Endothelial cell of umbilical vein (primary cell): ENCODE measurements at regions not wholly inside any gene's neighbourhood (a gene's known extent, or its start where the extent isn't known, plus 50 kb on each side); places are given as distances from the start of the nearest gene placed in this dataset.
"Not testable (repeated sequence)": the region's sequence is repeated elsewhere in the genome, so short reads cannot be mapped to it uniquely, and the experiment has no call there.

ENCODE experiments used
- BruUV-seq: library from RNA; stranded (reverse); fragments of 400-500 nt; replicated peaks from 2 replicates; lab custom pipeline; 2021; lab: Mats Ljungman, UMichigan
- CTCF ChIA-PET: fragments of 300-600, 350-600 bp; sonication (Branson Sonifier 250); formaldehyde crosslinking; loops from one replicate; lab custom pipeline; 2021; ENCODE audit warnings: antibody characterized with exemption, inconsistent platforms; lab: Charles Lee
- POLR2A ChIA-PET: fragments of 300-600, 350-600 bp; sonication (Branson Sonifier 250); formaldehyde crosslinking; loops from one replicate; lab custom pipeline; 2021; ENCODE audit warnings: antibody characterized with exemption, inconsistent platforms; lab: Charles Lee
- DNase-seq: peaks from one replicate; pipeline ENCODE4 v3.0.0-alpha.2; 2011; ENCODE audit warnings: low read depth, low spot score
- FAIRE-seq: peaks from 2 replicates; lab custom pipeline; 2011; peaks lifted over from hg19 to GRCh38; lab: Jason Lieb, UNC
- H2AFZ ChIP-seq: 2 replicates; pipeline ENCODE4 v1.6.0; 2012; ENCODE audit warnings: low read depth, low read length, control low read depth, inconsistent platforms
- H3K27ac ChIP-seq: 2 replicates; pipeline ENCODE4 v1.5.1; 2011; ENCODE audit warnings: low read depth, mild to moderate bottlenecking, control low read depth, low read length, moderate library complexity; ENCODE audit not compliant: insufficient read depth
- H3K27me3 ChIP-seq, 2 experiments: 2 replicates each; pipeline versions ENCODE4 v1.6.0 to v1.6.1; 2011; ENCODE audit warnings: low read length in 2 of 2, mixed read lengths in 1 of 2; ENCODE audit not compliant: control insufficient read depth in 2 of 2, insufficient read depth in 2 of 2
- H3K36me3 ChIP-seq, 2 experiments: 2 replicates in 1 of 2; 3 replicates in 1 of 2; pipeline ENCODE4 v1.5.1; 2011; ENCODE audit warnings: low read length in 2 of 2, mild to moderate bottlenecking in 1 of 2, moderate library complexity in 1 of 2; ENCODE audit not compliant: control insufficient read depth in 2 of 2, insufficient read depth in 2 of 2; ENCODE audit errors: extremely low read depth in 1 of 2
- H3K4me1 ChIP-seq: 3 replicates; pipeline ENCODE4 v1.5.1; 2011; ENCODE audit warnings: mild to moderate bottlenecking, low read length; ENCODE audit not compliant: control insufficient read depth, insufficient read depth; ENCODE audit errors: extremely low read depth
- H3K4me2 ChIP-seq: 2 replicates; pipeline ENCODE4 v1.6.1; 2011; ENCODE audit warnings: low read length, control low read depth, mixed read lengths; ENCODE audit not compliant: insufficient read depth
- H3K4me3 ChIP-seq, 3 experiments: fragments of 200-600 bp in 1 of 3; sonication (generic), shearing (Covaris generic) in 1 of 3; replicated peaks in 1 of 3; 2 replicates each; pipeline ENCODE4 v1.5.1; 2011 to 2016; ENCODE audit warnings: control low read depth in 3 of 3, low read length in 3 of 3, mild to moderate bottlenecking in 2 of 3, inconsistent platforms in 1 of 3, low read depth in 1 of 3, moderate library complexity in 1 of 3; ENCODE audit not compliant: insufficient read depth in 1 of 3
- H3K79me2 ChIP-seq: 2 replicates; pipeline ENCODE4 v1.6.0; 2012; ENCODE audit warnings: low read length, inconsistent platforms; ENCODE audit not compliant: control insufficient read depth, insufficient read depth
- H3K9ac ChIP-seq: replicated peaks from 2 replicates; pipeline ENCODE3; 2011; ENCODE audit warnings: low read length, control low read depth; ENCODE audit not compliant: insufficient read depth; ENCODE audit errors: extremely low read depth
- H3K9me1 ChIP-seq: replicated peaks from 3 replicates; pipeline ENCODE4 v1.6.0; 2011; ENCODE audit warnings: mild to moderate bottlenecking, low read length; ENCODE audit not compliant: control insufficient read depth, insufficient read depth; ENCODE audit errors: extremely low read depth
- H3K9me3 ChIP-seq: replicated peaks from 2 replicates; pipeline ENCODE4 v1.5.1; 2012; ENCODE audit warnings: low read length, inconsistent platforms; ENCODE audit not compliant: control insufficient read depth, insufficient read depth
- H4K20me1 ChIP-seq: replicated peaks from 2 replicates; pipeline ENCODE3; 2011; ENCODE audit warnings: mild to moderate bottlenecking, low read length; ENCODE audit not compliant: control insufficient read depth, insufficient read depth; ENCODE audit errors: extremely low read depth
- EZH2 ChIP-seq: IDR thresholded peaks from 2 replicates; pipeline ENCODE4 v1.6.1; 2012; ENCODE audit warnings: borderline replicate concordance, low read depth, mild to moderate bottlenecking, moderate library complexity, low read length, inconsistent platforms; ENCODE audit not compliant: severe bottlenecking
- FOS ChIP-seq: IDR thresholded peaks from 2 replicates; pipeline ENCODE4 v1.6.1; 2011; ENCODE audit warnings: mild to moderate bottlenecking, low read length, moderate library complexity, borderline replicate concordance; ENCODE audit not compliant: insufficient read depth
- GATA2 ChIP-seq: IDR thresholded peaks from 2 replicates; pipeline ENCODE4 v1.7.0; 2011; ENCODE audit warnings: low read depth, mild to moderate bottlenecking, moderate library complexity, mixed read lengths, low read length; ENCODE audit not compliant: insufficient read length, insufficient read depth
- JUN ChIP-seq: IDR thresholded peaks from 2 replicates; pipeline ENCODE4 v1.6.1; 2011; ENCODE audit warnings: borderline replicate concordance, low read depth; ENCODE audit not compliant: insufficient read length, insufficient read depth
- MAX ChIP-seq: IDR thresholded peaks from 2 replicates; pipeline ENCODE4 v1.6.1; 2011; ENCODE audit not compliant: insufficient read depth, insufficient read length
- MYC ChIP-seq: IDR thresholded peaks from one replicate; pipeline ENCODE4 v1.6.1; 2011; ENCODE audit warnings: mild to moderate bottlenecking, low read depth, low read length
- POLR2A ChIP-seq: IDR thresholded peaks from 2 replicates; pipeline ENCODE4 v1.6.1; 2012; ENCODE audit warnings: low read depth, mild to moderate bottlenecking, control low read depth, low read length
- POLR2AphosphoS5 ChIP-seq: IDR thresholded peaks from 2 replicates; pipeline ENCODE4 v1.6.1; 2012; ENCODE audit warnings: low read depth, mild to moderate bottlenecking, control low read depth, low read length, moderate library complexity; ENCODE audit not compliant: insufficient read depth
- dilution Hi-C: fragments of 300-500 bp; cut with MboI; formaldehyde crosslinking; loops from one replicate; pipeline ENCODE4 v1.15.0; 2019; ENCODE audit warnings: low sequenced_read_pairs; ENCODE audit not compliant: extremely low pct_ligation_motif_present
- intact Hi-C: fragments of 100-400 bp; cut with micrococcal nuclease; formaldehyde crosslinking; loops from one replicate; pipeline ENCODE4 v1.10.0; 2022

- Histone ChIP-seq H3K27ac (no peak overlapping the region), H3K79me2 (no peaks in the 10 kb centered on the region), H3K9me3 (no peaks in the 10 kb centered on the region), H2AFZ (no peak overlapping the region), H3K4me3 (no peak overlapping the region), H3K9me1 (no peaks in the 10 kb centered on the region), H3K27me3 (no peaks in the 10 kb centered on the region), H3K4me2 (no peak overlapping the region), H3K36me3 (no peaks in the 10 kb centered on the region), H3K4me1 (no peaks in the 10 kb centered on the region), H4K20me1 (no peaks in the 10 kb centered on the region), H3K9ac (no peak overlapping the region)
- ChIA-PET POLR2A (no interaction called here), CTCF (no interaction called here)
- no TSS peak for BruUV-seq
- DNase-seq (no peak), FAIRE-seq (no peak)
- dilution Hi-C loops (no loop called here), intact Hi-C loops (no loop called here)
- TF ChIP-seq MAX (no peak), POLR2A (no peak), FOS (no peak), GATA2 (no peak), EZH2 (no peak), POLR2AphosphoS5 (no peak), JUN (no peak), MYC (no peak)
Observed at GRCh38 chr10:109633846-109634245, 289.5 kb downstream of the XPNPEP1 start.

GRCh38 chr10:109633017-109633416, 290.3 kb downstream of the XPNPEP1 start:
- CTCF ChIA-PET, H3K27me3 ChIP-seq, H3K4me3 ChIP-seq, H4K20me1 ChIP-seq, FAIRE-seq, H3K79me2 ChIP-seq, H2AFZ ChIP-seq, intact Hi-C loops, H3K4me1 ChIP-seq, H3K9me3 ChIP-seq, H3K27ac ChIP-seq, BruUV-seq, dilution Hi-C loops, H3K4me2 ChIP-seq, H3K9ac ChIP-seq, H3K9me1 ChIP-seq, H3K36me3 ChIP-seq, POLR2A ChIA-PET, DNase-seq: not testable (repeated sequence)
